Muscle of arm (tissue), 1 donor: ENCODE measurements at regions not wholly inside any gene's neighbourhood (a gene's known extent, or its start where the extent isn't known, plus 50 kb on each side); places are given as distances from the start of the nearest gene placed in this dataset.

Experiments used
- DNase-seq: peaks from one replicate; pipeline ENCODE4 v3.0.0-alpha.2; 2013

- DNase-seq, result no peak
Observed at GRCh38 chr2:239590995-239591915, 190.4 kb upstream of the HDAC4 start.

- no peak for DNase-seq
Observed at GRCh38 chr2:239590276-239590675, 189.5 kb upstream of the HDAC4 start.

GRCh38 chr2:239589833-239590232 lies 189.0 kb upstream of the HDAC4 start:
- no peak for DNase-seq

- no peak for DNase-seq
Observed at GRCh38 chr2:239589270-239589825, 188.5 kb upstream of the HDAC4 start.

GRCh38 chr2:239588451-239589269 lies 187.8 kb upstream of the HDAC4 start:
- DNase-seq, result no peak

GRCh38 chr2:239587841-239588240 lies 187.0 kb upstream of the HDAC4 start:
- no peak for DNase-seq

- DNase-seq, result no peak
Observed at GRCh38 chr2:239587311-239587731, 186.5 kb upstream of the HDAC4 start.

- no peak for DNase-seq
Observed at GRCh38 chr2:239586651-239587310, 186.0 kb upstream of the HDAC4 start.

GRCh38 chr2:239585422-239585821 lies 184.6 kb upstream of the HDAC4 start:
- DNase-seq, result no peak

- no peak for DNase-seq
Observed at GRCh38 chr2:239584986-239585385, 184.2 kb upstream of the HDAC4 start.

GRCh38 chr2:239583879-239584859 lies 183.3 kb upstream of the HDAC4 start:
- DNase-seq, result no peak

- no peak for DNase-seq
Observed at GRCh38 chr2:239583171-239583878, 182.5 kb upstream of the HDAC4 start.

- DNase-seq, result no peak
Observed at GRCh38 chr2:239582476-239582875, 181.7 kb upstream of the HDAC4 start.

GRCh38 chr2:239581352-239581901 lies 180.6 kb upstream of the HDAC4 start:
- no peak for DNase-seq

- no peak for DNase-seq
Observed at GRCh38 chr2:239580199-239580527, 179.3 kb upstream of the HDAC4 start.

GRCh38 chr2:239579524-239580198 lies 178.8 kb upstream of the HDAC4 start:
- no peak for DNase-seq

- DNase-seq, result no peak
Observed at GRCh38 chr2:239579081-239579480, 178.3 kb upstream of the HDAC4 start.

- no peak for DNase-seq
Observed at GRCh38 chr2:239578381-239578780, 177.6 kb upstream of the HDAC4 start.

GRCh38 chr2:239577935-239578334 lies 177.1 kb upstream of the HDAC4 start:
- no peak for DNase-seq
